ENCODE measurements at regions not wholly inside any gene's neighbourhood (a gene's known extent, or its start where the extent isn't known, plus 50 kb on each side); places are given as distances from the start of the nearest gene placed in this dataset.

- TF ChIP-seq POLR2A (IDR thresholded peaks at IDR 0.05; ENCODE audit: extremely low read depth, insufficient read length): no peak
- no peak for TF ChIP-seq CTCF (IDR thresholded peaks at IDR 0.05; ENCODE audit: low read depth, low read length)
- TF ChIP-seq, protein P1, sequence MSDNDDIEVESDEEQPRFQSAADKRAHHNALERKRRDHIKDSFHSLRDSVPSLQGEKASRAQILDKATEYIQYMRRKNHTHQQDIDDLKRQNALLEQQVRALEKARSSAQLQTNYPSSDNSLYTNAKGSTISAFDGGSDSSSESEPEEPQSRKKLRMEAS (IDR thresholded peaks at IDR 0.05; ENCODE audit: low read depth, low read length): no peak
Observed at GRCh38 chrX:150060406-150060805, 122.1 kb upstream of the EOLA2 start.
